Chondrocyte (in vitro differentiated cells): ENCODE measurements at regions not wholly inside any gene's neighbourhood (a gene's known extent, or its start where the extent isn't known, plus 50 kb on each side); places are given as distances from the start of the nearest gene placed in this dataset.

ENCODE experiments used
- DNase-seq: peaks from one replicate; pipeline ENCODE4 v3.0.0; 2021; ENCODE audit warnings: mixed read lengths, low spot score
- H3K27ac Mint-ChIP-seq: one replicate; pipeline ENCODE4 v1.8.0; 2021; ENCODE audit warnings: mild to moderate bottlenecking, moderate library complexity, mixed read lengths; ENCODE audit not compliant: unreplicated experiment
- H3K27me3 Mint-ChIP-seq: 2 replicates; pipeline ENCODE4 v1.8.0; 2021; ENCODE audit warnings: low read depth, mixed read lengths
- H3K36me3 Mint-ChIP-seq: 2 replicates; pipeline ENCODE4 v1.8.0; 2021; ENCODE audit warnings: low read depth, mixed read lengths
- H3K4me1 Mint-ChIP-seq: 2 replicates; pipeline ENCODE4 v1.8.0; 2021; ENCODE audit warnings: low read depth, mild to moderate bottlenecking, mixed read lengths
- H3K4me3 Mint-ChIP-seq: one replicate; pipeline ENCODE4 v1.8.0; 2021; ENCODE audit warnings: mild to moderate bottlenecking, moderate library complexity, mixed read lengths; ENCODE audit not compliant: unreplicated experiment
- H3K9me3 Mint-ChIP-seq: 2 replicates; pipeline ENCODE4 v1.8.0; 2021; ENCODE audit warnings: low read depth, mixed read lengths
- TF ChIP-seq, protein P1 (sequence below): fragments of 200-600 bp; sonication (generic); IDR thresholded peaks from 2 replicates; pipeline ENCODE4 v1.5.0; 2021; ENCODE audit warnings: antibody characterized with exemption, mild to moderate bottlenecking, moderate library complexity

- H3K4me1 Mint-ChIP-seq, result no peaks in the 10 kb centered on the region
- no peak for DNase-seq
- no peak overlapping the region for H3K27ac Mint-ChIP-seq
- no peak overlapping the region for H3K4me3 Mint-ChIP-seq
- H3K36me3 Mint-ChIP-seq, result no peaks in the 10 kb centered on the region
- peaks cover 28% of the 10 kb centered on the region for H3K27me3 Mint-ChIP-seq
- H3K9me3 Mint-ChIP-seq, result no peaks in the 10 kb centered on the region
- TF ChIP-seq, protein P1, sequence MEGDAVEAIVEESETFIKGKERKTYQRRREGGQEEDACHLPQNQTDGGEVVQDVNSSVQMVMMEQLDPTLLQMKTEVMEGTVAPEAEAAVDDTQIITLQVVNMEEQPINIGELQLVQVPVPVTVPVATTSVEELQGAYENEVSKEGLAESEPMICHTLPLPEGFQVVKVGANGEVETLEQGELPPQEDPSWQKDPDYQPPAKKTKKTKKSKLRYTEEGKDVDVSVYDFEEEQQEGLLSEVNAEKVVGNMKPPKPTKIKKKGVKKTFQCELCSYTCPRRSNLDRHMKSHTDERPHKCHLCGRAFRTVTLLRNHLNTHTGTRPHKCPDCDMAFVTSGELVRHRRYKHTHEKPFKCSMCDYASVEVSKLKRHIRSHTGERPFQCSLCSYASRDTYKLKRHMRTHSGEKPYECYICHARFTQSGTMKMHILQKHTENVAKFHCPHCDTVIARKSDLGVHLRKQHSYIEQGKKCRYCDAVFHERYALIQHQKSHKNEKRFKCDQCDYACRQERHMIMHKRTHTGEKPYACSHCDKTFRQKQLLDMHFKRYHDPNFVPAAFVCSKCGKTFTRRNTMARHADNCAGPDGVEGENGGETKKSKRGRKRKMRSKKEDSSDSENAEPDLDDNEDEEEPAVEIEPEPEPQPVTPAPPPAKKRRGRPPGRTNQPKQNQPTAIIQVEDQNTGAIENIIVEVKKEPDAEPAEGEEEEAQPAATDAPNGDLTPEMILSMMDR, result no peak
Measured at GRCh38 chr10:71040846-71041605, 152.7 kb upstream of the PCBD1 start.

- Mint-ChIP-seq H3K36me3 (no peaks in the 10 kb centered on the region), H3K27ac (no peak overlapping the region), H3K4me3 (no peak overlapping the region), H3K4me1 (no peaks in the 10 kb centered on the region), H3K9me3 (no peaks in the 10 kb centered on the region), H3K27me3 (peaks cover 19% of the 10 kb centered on the region)
- TF ChIP-seq, protein P1, result no peak
- no peak for DNase-seq
Measured at GRCh38 chr10:71042216-71042615, 153.9 kb upstream of the PCBD1 start.

DNA sequence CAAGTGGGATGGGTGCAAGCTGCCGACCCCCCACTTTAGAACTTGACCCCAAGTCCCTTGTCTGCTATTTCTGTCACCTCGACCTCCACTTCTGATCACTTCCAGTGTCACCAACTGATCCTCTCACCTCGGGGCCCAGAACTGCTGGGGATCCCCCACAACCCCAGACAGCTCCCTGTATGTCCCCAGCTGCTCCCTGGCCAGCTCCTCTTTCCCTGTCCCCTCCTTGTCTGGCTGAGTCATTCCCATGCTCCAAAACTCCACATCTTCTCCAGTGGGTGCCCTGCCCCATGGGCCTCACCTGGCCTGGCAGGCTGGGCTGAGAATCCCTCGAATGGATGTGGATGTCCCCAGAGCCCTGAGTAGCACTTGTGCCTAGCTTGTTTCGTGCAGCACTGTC lies 154.3 kb upstream of the PCBD1 start:
- H3K9me3 Mint-ChIP-seq, result no peaks in the 10 kb centered on the region
- TF ChIP-seq, protein P1, result no peak
- H3K27me3 Mint-ChIP-seq, result peaks cover 19% of the 10 kb centered on the region
- H3K4me3 Mint-ChIP-seq, result no peak overlapping the region
- no peak for DNase-seq
- H3K4me1 Mint-ChIP-seq, result no peaks in the 10 kb centered on the region
- no peaks in the 10 kb centered on the region for H3K36me3 Mint-ChIP-seq
- H3K27ac Mint-ChIP-seq, result no peak overlapping the region

DNA sequence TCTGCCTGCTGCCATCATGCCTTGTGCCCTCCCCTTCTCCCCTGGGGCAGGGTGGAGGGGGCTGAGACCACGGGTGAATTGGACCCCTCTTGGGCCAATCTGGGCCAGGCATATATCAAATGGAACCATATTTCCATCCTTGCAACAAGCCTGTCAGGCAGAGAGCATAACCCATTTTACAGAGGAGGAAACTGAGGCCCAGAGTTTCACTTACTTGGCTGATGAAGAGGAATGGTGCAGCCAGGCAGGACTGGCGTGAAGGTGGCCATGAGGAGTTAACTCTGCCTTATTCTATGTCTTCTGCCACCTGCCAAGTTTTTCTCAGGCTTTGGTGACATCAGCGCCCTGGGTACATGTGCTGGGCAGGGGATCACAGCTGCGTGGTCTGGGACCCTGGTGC lies 155.5 kb upstream of the PCBD1 start:
- no peaks in the 10 kb centered on the region for H3K4me1 Mint-ChIP-seq
- peaks cover 23% of the 10 kb centered on the region for H3K27me3 Mint-ChIP-seq
- TF ChIP-seq, protein P1, result no peak
- no peak overlapping the region for H3K27ac Mint-ChIP-seq
- no peaks in the 10 kb centered on the region for H3K9me3 Mint-ChIP-seq
- H3K4me3 Mint-ChIP-seq, result no peak overlapping the region
- no peaks in the 10 kb centered on the region for H3K36me3 Mint-ChIP-seq
- no peak for DNase-seq

DNA sequence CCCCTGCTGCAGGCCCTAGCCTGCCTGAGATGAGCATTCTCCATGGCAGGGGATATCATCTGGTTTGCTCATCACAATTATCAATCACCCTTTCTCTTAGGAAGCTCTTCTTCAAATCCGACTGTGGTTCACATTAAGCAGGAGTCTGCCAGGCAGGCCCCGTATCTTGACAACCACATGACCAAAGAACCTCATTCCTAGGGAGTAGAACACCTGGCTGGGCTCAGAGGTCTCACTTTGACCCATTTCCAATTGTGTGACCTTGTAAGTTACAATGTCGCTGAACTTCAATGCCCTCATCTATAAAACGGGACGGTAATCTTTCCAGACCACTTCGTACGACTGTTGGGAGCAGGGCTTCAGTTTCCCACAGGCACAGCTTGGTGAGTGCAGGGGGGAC lies 156.4 kb upstream of the PCBD1 start:
- H3K4me1 Mint-ChIP-seq, result no peaks in the 10 kb centered on the region

More for the DNA sequence above, 156.4 kb upstream of the PCBD1 start:
- Mint-ChIP-seq H3K27ac (no peak overlapping the region), H3K27me3 (peaks cover 22% of the 10 kb centered on the region), H3K36me3 (no peaks in the 10 kb centered on the region), H3K4me3 (no peak overlapping the region), H3K9me3 (no peaks in the 10 kb centered on the region)
- TF ChIP-seq, protein P1, result no peak
- DNase-seq, result no peak
